GM23248 (cell line): ENCODE measurements at regions not wholly inside any gene's neighbourhood (a gene's known extent, or its start where the extent isn't known, plus 50 kb on each side); places are given as distances from the start of the nearest gene placed in this dataset.

Source experiments
- EZH2 ChIP-seq: fragments of 200-600 bp; sonication (generic); IDR thresholded peaks from 2 replicates; pipeline ENCODE4 v1.6.1; 2018; ENCODE audit warnings: antibody characterized with exemption, mild to moderate bottlenecking; ENCODE audit not compliant: insufficient read depth, poor library complexity, severe bottlenecking
- EZH2phosphoT487 ChIP-seq: fragments of 200-600 bp; sonication (generic); IDR thresholded peaks from 2 replicates; pipeline ENCODE4 v1.6.1; 2018; ENCODE audit warnings: antibody characterized with exemption, moderate library complexity, mild to moderate bottlenecking, low read depth; ENCODE audit not compliant: insufficient read depth

GRCh38 chr5:31029925-31030324, 163.6 kb upstream of the CDH6 start:
- TF ChIP-seq EZH2 (no peak), EZH2phosphoT487 (no peak)
